HG02798 (cell line): ENCODE measurements at regions not wholly inside any gene's neighbourhood (a gene's known extent, or its start where the extent isn't known, plus 50 kb on each side); places are given as distances from the start of the nearest gene placed in this dataset.

Experiments
- ATAC-seq: cut with Tn5 transposase; IDR thresholded peaks from one replicate; pipeline ENCODE4 v1.9.1; 2021; ENCODE audit warnings: mild to moderate bottlenecking; ENCODE audit not compliant: unreplicated experiment, poor library complexity

DNA sequence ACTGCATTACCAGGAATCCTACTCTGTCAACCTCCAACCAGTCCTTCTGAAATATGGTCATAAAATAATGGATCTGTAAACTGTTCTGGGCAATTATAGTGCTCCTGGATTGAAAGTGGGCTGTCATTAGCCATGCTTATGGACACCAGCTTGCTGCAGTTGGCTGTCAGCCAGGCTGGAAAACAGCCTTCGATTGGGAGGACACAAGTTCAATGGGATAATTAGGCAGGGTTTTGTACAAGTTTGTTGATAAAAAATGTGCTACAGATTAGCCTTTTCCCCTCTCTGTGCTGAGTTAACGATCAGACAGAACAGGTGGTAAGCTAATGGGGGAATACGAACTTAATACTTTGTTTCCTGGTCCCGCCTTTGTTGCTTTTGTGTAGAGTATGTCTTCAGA, 413.9 kb downstream of the DUSP10 start:
- no peak for ATAC-seq

GRCh38 chr1:221328371-221328770, 413.5 kb downstream of the DUSP10 start:
- no peak for ATAC-seq

DNA sequence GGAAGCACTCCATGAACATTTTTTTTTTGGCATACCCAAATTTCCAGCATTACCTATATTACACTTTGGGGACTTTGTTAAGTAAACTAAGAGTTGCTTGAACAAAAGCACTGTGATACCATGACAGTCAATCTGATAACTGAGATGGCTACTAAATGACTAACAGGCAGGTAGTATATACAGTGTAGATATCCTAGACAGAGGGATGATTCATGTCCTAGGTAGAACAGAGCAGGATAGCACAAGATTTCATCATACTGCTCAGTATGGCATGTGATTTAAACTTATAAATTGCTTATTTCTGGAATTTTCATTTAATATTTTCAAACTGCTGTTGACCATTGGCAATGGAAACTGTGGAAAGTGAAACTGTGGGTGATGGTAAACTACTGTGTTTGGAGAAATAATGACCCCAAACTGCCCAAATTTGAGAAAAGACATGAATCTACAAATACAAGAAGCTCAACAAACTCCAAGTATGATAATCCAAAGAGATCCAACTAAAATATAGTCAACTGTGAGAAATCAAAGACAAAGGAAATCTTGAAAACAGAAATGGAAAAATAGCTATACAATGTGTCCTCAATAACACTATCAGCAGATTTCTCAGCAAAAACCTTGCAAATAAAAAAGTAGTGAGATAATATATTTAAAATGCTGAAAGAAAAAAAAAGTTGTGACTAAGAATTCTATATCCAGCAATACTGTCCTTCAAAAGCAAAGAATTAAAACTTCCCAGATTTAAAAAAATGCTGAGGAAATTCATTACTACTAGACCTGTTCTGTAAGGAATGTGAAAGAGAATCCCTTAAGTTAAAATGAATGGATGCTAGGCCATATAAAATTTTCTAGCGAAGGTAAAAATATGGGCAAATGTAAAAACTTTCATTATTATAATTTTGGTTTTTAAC, 410.4 kb downstream of the DUSP10 start:
- ATAC-seq = no peak

DNA sequence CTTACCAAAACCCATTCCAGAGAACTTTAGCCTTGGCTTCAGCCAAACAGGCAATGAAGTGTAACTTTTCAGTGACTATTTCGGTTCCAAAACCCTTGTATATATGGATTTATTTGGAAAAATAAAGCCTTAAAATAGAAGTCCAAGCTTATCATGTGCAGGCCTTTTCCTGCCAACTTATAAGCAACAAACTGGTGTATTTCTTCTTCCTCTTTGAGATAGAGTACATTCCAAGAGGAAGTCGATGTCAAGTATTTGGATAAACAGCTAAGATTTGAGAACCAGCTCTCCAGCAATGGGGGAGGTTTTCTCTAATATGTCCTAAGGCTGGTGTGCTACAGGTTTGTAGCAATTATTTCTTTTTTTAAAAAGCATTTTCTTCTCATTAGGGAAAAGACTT, 407.8 kb downstream of the DUSP10 start:
- no peak for ATAC-seq

- ATAC-seq = no peak
Observed at GRCh38 chr1:221335161-221336101, 406.5 kb downstream of the DUSP10 start.

- ATAC-seq = no peak
Observed at GRCh38 chr1:221336126-221336525, 405.8 kb downstream of the DUSP10 start.

DNA sequence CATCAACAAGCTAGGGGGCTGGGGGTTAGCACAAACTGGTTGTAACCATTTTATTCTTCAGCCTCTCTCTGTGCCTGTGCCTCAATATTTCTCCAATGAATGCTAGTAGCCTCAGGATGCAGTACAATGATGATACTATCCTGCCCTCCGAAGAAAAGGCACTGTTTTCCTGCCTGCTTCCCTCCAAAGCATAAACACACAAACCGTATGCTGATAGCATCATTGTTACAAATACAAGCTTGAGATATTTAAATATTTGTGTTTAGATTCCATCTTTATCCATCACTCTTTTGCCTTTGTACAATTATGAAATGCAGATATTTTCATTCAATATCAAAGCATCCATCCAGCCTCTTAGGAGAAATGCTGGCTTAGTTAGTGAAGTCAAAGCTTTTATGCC, 404.8 kb downstream of the DUSP10 start:
- no peak for ATAC-seq

DNA sequence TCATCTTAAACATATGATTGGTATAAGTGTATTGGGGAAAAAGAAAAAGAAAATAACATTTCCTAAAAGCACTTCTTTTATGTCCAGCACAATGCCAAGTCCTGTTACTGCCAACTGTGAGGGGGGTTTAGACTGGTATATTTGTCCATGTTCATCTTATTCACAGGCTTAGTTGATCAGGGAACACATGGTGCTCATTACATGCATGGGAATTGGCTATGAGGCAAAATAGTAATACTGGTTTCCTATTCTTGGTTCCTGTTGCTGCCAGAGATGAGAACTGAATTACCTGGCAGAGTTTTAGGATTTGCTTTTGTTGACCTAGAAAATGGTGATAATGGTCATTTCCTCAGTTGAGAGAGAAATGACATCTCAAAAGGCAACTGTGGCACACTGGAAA, 398.8 kb downstream of the DUSP10 start:
- ATAC-seq = no peak

DNA sequence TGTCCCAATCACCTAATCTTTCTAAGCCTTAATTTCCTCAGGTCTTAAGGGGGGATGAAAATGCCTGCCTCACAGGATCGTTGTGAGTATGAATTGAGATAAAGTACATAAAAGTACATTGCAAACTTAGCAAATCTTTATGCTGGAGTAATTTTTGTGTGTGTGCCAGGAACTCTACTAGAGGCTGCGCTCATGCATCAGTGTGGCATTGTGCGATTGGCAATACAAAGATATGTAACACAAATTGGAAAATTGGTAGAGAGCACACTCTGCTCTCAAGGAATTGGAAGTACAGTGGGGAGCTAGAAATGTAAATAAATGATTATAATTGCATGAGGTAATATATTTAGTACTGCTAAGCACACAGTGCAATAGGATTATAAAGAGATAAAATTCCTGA, 398.3 kb downstream of the DUSP10 start:
- no peak for ATAC-seq

- no peak for ATAC-seq
Observed at GRCh38 chr1:221344693-221345092, 397.2 kb downstream of the DUSP10 start.

DNA sequence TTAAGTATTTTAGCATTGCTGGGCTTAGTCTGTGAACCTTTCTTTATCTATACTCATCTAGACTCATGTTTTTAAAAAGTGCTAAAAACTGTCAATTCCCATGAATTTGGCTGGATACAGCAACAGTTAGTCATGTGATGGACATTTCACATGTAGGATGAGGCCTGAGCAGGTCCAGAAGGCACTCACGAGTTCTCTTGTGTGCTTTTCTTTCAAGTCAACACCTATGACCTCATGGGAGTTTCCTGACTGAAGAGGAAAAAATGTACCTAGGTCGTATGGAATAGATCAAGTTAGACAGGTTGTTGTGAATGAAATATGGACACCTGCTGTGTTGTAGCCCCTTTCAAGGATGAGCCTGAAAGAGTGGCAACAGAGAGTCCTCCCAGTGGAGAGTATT, 394.2 kb downstream of the DUSP10 start:
- ATAC-seq = no peak

DNA sequence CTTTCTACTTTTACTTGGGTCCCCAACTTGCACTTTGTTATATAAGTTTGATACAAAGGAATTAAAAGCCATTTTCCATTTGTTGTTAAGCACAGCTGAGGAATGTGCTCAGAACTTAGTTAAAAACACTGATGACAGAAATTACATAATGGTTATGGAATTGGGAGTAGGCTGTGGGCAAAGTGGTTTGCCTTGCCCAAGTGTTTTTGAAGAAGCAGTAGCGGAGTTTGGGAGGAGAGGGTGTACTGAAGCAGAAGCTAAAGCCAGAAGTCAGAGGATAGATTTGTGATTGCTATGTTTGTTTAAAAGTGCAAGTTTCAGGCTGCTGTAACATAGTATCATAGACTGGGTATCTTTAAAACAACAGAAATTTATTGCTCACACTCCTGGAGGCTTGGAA, 391.8 kb downstream of the DUSP10 start:
- no peak for ATAC-seq

DNA sequence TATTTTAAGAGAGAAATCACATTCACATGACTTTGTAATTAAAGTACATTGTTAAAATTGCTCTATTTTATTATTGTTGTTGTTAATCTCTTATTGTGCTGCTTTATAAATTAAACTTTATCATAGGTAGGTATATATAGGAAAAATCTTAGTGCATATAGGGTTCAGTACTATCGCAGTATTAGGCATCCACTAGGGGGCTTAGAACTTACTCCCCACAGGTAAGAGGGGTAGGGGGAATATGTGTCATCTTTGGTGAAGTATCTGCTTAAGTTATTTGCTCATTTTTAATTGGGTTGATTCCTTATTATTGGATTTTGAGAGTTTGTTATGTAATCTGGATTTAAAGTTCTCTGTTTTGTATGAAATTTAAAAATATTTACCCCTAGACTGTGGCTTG, 385.2 kb downstream of the DUSP10 start:
- ATAC-seq = no peak

GRCh38 chr1:221363039-221363438, 378.9 kb downstream of the DUSP10 start:
- ATAC-seq = no peak

DNA sequence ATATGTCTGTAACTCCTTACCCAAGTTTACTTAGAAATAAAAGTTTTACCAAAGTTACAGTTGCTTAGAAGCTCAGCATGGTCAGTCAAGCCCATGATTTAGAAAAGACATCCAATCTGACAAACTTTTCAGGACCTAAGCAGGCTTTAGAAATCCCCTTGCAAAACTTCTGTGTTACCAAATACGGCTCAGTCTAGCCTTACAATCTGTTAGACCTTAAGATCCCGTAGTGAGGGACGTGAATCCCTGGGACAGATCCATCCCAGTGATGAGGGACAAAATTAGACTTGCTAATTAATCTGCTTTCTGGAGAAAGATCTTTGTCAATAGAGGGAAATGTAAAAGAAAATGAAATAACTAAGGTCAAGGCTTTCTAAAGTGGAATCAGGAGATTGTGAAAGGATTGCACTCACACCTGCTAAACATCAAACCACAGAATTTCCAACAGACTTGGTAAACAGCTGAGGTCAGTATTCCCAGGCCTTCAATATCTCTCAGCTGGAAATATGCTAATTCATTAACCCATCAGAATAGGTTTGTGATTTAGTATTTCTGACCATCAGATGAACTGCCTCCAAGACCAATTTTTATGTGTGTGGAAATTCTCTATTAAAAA, 375.3 kb downstream of the DUSP10 start:
- ATAC-seq = no peak

- ATAC-seq = no peak
Observed at GRCh38 chr1:221371705-221372104, 370.2 kb downstream of the DUSP10 start.

DNA sequence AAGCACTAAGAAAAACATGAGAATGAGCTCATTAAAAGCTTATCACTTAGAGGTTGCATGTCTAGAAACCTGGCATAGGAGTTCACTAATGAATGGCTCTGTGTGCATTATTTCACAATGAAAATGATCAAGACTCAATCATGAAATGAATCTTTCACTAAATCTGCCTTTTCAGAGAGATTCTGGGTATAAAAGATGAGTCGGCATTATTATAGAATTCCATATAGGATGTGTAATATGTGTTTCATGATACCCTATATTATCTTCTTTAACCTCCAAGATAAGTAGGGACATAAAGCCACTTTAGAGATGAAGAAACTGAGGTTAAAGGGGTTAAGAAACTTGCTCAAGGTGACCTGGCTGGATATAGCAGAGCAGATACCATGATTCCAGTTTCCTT, 368.1 kb downstream of the DUSP10 start:
- ATAC-seq = no peak

DNA sequence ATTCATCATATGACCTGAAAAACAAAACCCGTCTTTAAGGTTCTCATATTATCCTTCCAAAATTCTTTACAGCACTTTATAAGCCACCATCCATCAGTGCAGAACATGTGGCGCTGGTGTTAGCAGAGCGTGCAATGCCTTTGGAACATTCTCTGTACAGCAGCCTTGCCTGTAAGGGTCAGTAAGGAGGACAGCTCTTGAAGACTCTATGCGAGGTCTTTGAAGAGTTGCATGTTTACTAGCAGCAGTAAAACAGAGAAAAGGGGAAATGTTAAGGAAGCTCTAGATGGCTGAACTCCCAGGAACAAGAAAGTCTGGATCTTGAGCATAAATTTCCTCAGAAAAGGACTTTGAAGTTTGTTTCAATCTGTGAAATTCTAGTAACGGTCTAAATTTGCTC, 365.6 kb downstream of the DUSP10 start:
- no peak for ATAC-seq

GRCh38 chr1:221381910-221382623, 359.8 kb downstream of the DUSP10 start:
- ATAC-seq = no peak

DNA sequence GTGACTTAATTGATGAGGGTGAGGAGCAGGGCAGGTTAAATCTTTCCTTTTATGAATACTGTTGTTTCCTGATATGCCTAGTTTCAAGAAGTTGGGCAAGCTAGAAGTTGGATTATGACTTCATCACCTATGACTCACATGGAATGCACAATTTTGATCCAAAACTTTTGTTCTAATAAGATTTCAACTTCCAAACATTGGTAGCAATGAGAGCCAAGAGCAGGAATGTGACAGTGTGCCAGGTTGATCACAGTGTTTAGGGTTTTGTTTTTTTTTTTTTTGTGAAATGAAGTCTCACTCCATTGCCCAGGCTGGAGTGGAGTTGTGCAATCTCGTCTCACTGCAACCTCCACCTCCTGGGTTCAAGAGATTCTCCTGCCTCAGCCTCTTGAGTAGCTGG, 349.4 kb downstream of the DUSP10 start:
- ATAC-seq = no peak
